SK-N-MC (cell line): ENCODE measurements at regions not wholly inside any gene's neighbourhood (a gene's known extent, or its start where the extent isn't known, plus 50 kb on each side); places are given as distances from the start of the nearest gene placed in this dataset.

Experiments used
- DNase-seq: peaks from one replicate; pipeline ENCODE4 v3.0.0-alpha.2; 2011; ENCODE audit warnings: low read depth, low spot score
- H3K27ac ChIP-seq: fragments of 200-600 bp; sonication (generic); 2 replicates; pipeline ENCODE4 v1.5.1; 2016; ENCODE audit warnings: mixed run types
- H3K36me3 ChIP-seq: fragments of 200-600 bp; sonication (generic); 2 replicates; pipeline ENCODE4 v1.6.1; 2017; ENCODE audit warnings: antibody characterized with exemption, low read length, mixed read lengths; ENCODE audit not compliant: insufficient read depth
- H3K4me3 ChIP-seq: fragments of 200-600 bp; sonication (generic); 2 replicates; pipeline ENCODE4 v1.5.1; 2016
- H3K9ac ChIP-seq: fragments of 200-600 bp; sonication (generic); 2 replicates; pipeline ENCODE4 v1.8.0; 2017; ENCODE audit warnings: mixed run types, mixed read lengths; ENCODE audit not compliant: insufficient read length
- H3K9me3 ChIP-seq: fragments of 200-600 bp; sonication (generic); 2 replicates; pipeline ENCODE4 v1.6.1; 2017; ENCODE audit warnings: low read depth, mild to moderate bottlenecking, antibody characterized with exemption, low read length, moderate library complexity, mixed read lengths
- EZH2 ChIP-seq: fragments of 200-600 bp; sonication (generic); IDR thresholded peaks from one replicate; pipeline ENCODE4 v1.6.1; 2017; ENCODE audit warnings: antibody characterized with exemption
- FOXP2 ChIP-seq: optimal IDR thresholded peaks from 2 replicates; pipeline ENCODE3; 2011; ENCODE audit warnings: mild to moderate bottlenecking, moderate library complexity; ENCODE audit not compliant: insufficient read depth; ENCODE audit errors: extremely low read length, control extremely low read depth
- POLR2AphosphoS5 ChIP-seq: IDR thresholded peaks from 2 replicates; pipeline ENCODE4 v1.6.1; 2012; ENCODE audit warnings: mild to moderate bottlenecking, low read depth, low read length, borderline replicate concordance

DNA sequence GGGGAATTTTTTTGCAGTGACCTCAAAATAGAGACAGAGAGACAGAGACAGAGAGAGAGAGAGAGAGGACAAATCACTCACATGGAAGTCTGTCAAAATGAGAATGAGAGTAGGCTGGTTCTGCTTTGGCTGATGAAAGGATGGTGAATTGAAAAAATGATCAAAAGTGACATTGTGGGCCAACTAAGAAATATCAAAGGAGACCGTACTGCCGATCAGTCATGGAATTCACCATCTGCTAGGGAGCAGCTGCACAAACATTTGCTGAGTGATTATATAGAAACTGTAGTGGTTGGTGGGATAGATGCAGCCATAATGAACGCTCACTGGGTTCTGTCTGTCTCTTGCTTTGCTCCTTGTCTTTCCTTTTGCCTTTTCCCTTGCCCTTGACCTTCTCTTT lies 476.6 kb upstream of the SGCD start:
- Histone ChIP-seq H3K36me3 (no peaks in the 10 kb centered on the region), H3K27ac (no peak overlapping the region), H3K4me3 (no peak overlapping the region), H3K9me3 (no peaks in the 10 kb centered on the region), H3K9ac (no peak overlapping the region)
- no peak for DNase-seq
- no peak for TF ChIP-seq FOXP2
- no peak for TF ChIP-seq EZH2
- TF ChIP-seq POLR2AphosphoS5 = no peak

DNA sequence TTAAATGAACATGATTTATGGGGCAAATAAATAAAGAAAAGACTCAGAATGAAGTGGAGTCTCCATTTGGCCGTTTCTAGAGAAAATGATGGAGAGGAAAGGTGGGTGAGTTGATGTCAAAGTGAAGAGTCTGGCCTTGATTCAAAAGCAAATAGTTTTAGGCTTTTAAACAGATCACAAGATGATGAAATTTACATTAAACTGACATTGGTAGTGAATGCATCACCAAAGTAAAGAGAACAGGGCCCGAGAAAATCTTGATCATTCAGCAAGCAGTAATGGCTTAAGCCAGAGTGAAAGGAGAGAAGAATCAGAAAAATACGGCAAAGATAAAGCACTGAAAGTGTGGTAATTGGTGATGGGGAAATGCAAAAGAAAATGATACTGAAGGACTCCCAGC lies 460.0 kb upstream of the SGCD start:
- TF ChIP-seq POLR2AphosphoS5 (no peak), EZH2 (no peak), FOXP2 (no peak)
- no peak overlapping the region for H3K4me3 ChIP-seq
- H3K36me3 ChIP-seq = no peaks in the 10 kb centered on the region

DNA sequence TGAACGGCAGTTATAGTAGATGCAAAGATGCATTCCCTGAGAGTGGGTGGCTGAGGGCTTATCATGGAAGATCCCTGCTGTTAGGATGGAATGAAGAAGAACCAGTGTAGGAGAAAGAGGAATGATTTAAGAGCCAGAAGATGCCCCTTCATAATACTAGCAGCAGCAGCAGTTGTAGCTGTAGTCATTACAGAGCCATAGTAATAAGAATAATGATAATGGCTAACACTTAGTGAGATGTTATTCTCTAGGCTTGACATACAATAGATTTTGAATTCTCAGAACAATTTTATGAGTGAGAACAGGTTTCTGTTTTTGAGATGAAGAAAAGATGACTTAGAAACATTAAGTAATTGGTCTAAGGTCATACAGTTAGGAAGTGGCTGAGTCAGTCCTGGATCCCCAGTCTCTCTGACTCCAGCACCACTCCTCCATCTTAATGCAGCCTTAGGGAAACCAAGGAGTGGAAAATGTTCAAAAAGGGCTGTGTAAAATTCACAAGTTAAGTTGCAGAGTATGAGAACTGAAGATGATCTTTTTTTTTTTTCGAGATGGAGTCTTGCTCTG lies 459.4 kb upstream of the SGCD start:
- Histone ChIP-seq H3K9me3 (no peaks in the 10 kb centered on the region), H3K27ac (no peak overlapping the region), H3K4me3 (no peak overlapping the region), H3K9ac (no peak overlapping the region), H3K36me3 (no peaks in the 10 kb centered on the region)
- no peak for DNase-seq
- no peak for TF ChIP-seq EZH2
- no peak for TF ChIP-seq POLR2AphosphoS5
- no peak for TF ChIP-seq FOXP2

More for the DNA sequence above, 460.0 kb upstream of the SGCD start:
- Histone ChIP-seq H3K9me3 (no peaks in the 10 kb centered on the region), H3K27ac (no peak overlapping the region), H3K9ac (no peak overlapping the region)
- DNase-seq = no peak

DNA sequence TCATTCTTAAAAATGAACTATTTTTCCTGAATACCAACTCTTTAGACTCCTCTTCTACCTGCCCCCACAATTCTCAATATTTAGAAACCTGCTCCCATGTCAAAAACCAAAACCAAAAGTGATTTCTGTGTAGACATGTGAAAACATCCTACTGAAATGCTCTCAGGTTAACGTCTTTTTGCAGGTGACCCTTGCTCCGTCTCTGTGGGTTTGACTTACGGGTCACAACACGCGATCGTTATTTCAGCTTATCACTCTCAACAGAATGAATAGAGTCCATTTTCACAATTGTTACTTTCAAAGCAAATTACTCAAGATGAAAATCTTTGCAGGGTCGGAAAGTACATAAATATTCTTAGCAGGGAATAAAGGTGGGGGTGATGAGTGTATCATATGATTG lies 456.3 kb upstream of the SGCD start:
- TF ChIP-seq POLR2AphosphoS5 (no peak), FOXP2 (no peak), EZH2 (no peak)
- Histone ChIP-seq H3K9ac (no peak overlapping the region), H3K36me3 (no peaks in the 10 kb centered on the region), H3K27ac (no peak overlapping the region), H3K4me3 (no peak overlapping the region), H3K9me3 (no peaks in the 10 kb centered on the region)
- DNase-seq = no peak

DNA sequence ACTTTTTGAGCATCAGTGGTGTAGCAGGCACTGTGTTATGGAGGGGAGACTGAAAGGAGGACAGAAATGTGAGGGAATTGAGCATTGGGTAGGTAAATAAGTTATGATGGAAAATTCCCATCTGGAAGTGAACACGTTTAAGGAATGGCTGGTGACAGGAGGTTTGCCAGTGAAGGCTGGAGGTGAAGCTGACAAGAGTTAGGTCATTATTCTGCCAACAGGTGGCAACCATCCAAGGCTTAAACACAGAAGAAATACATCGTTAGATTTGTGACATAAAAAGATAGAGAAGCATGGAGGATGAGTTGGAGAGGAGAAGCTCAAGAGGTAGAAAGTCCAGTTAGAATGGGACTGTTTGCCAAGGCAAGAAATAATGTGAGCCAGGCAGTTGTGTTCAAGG lies 455.3 kb upstream of the SGCD start:
- no peak for DNase-seq
- TF ChIP-seq POLR2AphosphoS5 (no peak), EZH2 (no peak), FOXP2 (no peak)
- Histone ChIP-seq H3K36me3 (no peaks in the 10 kb centered on the region), H3K27ac (no peak overlapping the region), H3K9me3 (no peaks in the 10 kb centered on the region), H3K9ac (no peak overlapping the region), H3K4me3 (no peak overlapping the region)

DNA sequence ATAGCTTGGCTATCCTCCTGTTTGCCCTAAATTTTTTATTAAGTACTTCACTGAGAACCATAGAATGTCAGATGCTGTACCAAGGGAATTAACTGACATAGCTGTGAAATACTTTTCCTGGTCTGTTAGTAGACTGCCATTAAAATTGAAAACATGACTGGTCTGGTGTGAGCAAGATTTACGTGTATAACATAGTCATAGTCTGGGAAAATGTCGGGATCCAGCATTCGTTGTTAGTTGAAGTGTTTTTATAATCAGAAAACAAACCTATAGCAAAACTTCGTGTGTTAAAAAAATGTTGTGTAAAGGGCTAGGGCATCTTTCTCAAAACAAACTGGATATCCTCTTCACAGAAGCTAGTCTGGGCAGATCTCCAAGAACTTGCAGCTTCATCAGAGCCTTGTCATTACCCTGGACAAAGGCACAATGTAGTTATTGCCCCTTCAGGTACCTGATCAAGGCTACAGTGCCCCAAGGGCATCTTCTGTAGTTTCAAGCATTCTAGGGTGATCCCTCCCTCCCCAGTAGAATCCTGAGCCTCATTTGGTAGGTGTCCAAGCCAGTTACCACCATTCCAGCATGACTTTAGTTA lies 454.2 kb upstream of the SGCD start:
- Histone ChIP-seq H3K36me3 (no peaks in the 10 kb centered on the region), H3K9me3 (no peaks in the 10 kb centered on the region), H3K9ac (no peak overlapping the region), H3K4me3 (no peak overlapping the region), H3K27ac (no peak overlapping the region)
- TF ChIP-seq EZH2 (no peak), FOXP2 (no peak), POLR2AphosphoS5 (no peak)
- no peak for DNase-seq

DNA sequence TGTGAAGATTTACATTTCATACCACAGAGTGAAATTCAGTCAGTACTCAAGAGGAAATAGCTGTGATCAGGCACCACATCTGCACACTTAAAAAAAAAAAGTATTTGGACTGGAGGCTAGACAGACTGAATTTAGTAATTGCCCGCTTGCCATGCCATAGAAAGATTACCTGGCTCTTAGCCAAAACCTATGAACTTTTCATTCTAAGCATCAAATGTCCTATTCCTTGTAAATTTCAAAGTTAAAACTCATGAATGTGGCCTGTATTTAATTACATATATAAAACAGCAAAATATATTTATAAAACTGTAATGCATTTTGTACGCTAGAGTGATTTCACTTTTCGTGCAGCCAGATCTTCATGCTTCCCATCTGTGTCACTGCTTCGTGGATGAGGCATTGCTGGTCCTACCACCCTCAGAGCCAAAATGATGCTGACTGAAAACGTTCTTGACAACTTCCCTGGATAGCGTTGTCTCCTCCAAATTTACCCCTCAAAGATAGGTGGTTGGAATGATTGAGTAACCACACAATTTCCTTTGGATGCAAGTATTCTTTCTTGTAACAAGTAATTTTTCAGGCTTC lies 447.9 kb upstream of the SGCD start:
- TF ChIP-seq POLR2AphosphoS5 = no peak
- TF ChIP-seq EZH2 = no peak
- TF ChIP-seq FOXP2 = no peak
- H3K9ac ChIP-seq = no peak overlapping the region

DNA sequence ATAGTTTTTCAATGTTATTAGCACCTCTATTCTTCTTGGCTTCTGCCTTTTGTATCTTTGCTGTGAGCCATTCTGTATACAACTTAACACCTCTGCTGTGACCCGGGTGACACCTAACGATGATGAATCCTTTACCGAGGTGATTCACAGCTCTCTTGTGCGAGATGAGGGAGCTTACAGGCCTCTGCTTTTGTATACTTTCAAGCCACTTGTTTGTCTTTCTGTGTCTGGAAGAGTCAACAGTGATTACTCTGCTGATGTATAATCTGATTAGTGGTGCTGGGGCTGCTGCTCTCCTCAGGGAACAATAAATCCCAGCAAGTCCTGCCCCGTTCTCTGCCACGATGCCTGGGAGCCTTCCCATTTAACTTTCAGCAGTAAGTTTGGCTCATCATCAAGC lies 442.9 kb upstream of the SGCD start:
- Histone ChIP-seq H3K27ac (no peak overlapping the region), H3K9ac (no peak overlapping the region), H3K36me3 (no peaks in the 10 kb centered on the region), H3K4me3 (no peak overlapping the region), H3K9me3 (no peaks in the 10 kb centered on the region)
- TF ChIP-seq FOXP2 (no peak), EZH2 (no peak), POLR2AphosphoS5 (no peak)
- DNase-seq = no peak

More for the DNA sequence above, 447.9 kb upstream of the SGCD start:
- Histone ChIP-seq H3K27ac (no peak overlapping the region), H3K9me3 (no peaks in the 10 kb centered on the region), H3K4me3 (peak overlapping the region; percentile 35; the same call in 1 of the 2 replicates), H3K36me3 (no peaks in the 10 kb centered on the region)
- DNase-seq = peak; percentile 6

DNA sequence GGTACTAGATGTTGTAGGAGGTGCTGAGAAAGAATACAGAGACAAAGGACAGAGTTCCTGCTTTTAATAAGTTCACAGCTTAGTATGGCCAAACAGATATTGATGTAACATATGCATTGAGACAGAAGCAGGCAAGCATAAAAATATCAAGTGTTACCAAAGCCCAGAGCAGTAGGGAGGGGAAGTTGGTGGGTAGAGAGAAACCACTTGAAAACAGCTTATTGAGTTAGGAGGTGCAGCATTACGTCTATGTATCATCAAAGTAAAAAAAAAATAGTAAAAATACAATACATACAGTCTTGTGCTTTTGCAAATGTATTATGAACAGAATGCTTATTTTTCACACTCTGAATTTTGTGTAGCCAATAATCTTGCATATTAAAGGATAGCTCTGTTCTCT lies 441.8 kb upstream of the SGCD start:
- Histone ChIP-seq H3K27ac (no peak overlapping the region), H3K9me3 (no peaks in the 10 kb centered on the region), H3K4me3 (no peak overlapping the region)

More for the DNA sequence above, 441.8 kb upstream of the SGCD start:
- no peak for TF ChIP-seq EZH2
- TF ChIP-seq POLR2AphosphoS5 = no peak
- no peak for TF ChIP-seq FOXP2
- Histone ChIP-seq H3K36me3 (no peaks in the 10 kb centered on the region), H3K9ac (no peak overlapping the region)
- no peak for DNase-seq
